GM13977 (cell line): ENCODE measurements at regions not wholly inside any gene's neighbourhood (a gene's known extent, or its start where the extent isn't known, plus 50 kb on each side); places are given as distances from the start of the nearest gene placed in this dataset.

ENCODE experiments used
- DNase-seq: peaks from one replicate; pipeline ENCODE4 v3.0.0; 2012; ENCODE audit warnings: low spot score
- in situ Hi-C: fragments of 300-500 bp; cut with MboI; formaldehyde crosslinking; loops from one replicate; pipeline ENCODE4 v1.12.0; 2022; ENCODE audit warnings: low sequenced_read_pairs, low pct_unique_long_range_greater_than_20kb, mixed read lengths, inconsistent platforms; ENCODE audit not compliant: unreplicated experiment
- TF ChIP-seq, protein P1 (sequence below): IDR thresholded peaks from 2 replicates; pipeline ENCODE4 v1.5.1; 2012; ENCODE audit warnings: mild to moderate bottlenecking, control low read depth; ENCODE audit not compliant: insufficient read depth; ENCODE audit errors: extremely low read depth, missing control alignments

DNA sequence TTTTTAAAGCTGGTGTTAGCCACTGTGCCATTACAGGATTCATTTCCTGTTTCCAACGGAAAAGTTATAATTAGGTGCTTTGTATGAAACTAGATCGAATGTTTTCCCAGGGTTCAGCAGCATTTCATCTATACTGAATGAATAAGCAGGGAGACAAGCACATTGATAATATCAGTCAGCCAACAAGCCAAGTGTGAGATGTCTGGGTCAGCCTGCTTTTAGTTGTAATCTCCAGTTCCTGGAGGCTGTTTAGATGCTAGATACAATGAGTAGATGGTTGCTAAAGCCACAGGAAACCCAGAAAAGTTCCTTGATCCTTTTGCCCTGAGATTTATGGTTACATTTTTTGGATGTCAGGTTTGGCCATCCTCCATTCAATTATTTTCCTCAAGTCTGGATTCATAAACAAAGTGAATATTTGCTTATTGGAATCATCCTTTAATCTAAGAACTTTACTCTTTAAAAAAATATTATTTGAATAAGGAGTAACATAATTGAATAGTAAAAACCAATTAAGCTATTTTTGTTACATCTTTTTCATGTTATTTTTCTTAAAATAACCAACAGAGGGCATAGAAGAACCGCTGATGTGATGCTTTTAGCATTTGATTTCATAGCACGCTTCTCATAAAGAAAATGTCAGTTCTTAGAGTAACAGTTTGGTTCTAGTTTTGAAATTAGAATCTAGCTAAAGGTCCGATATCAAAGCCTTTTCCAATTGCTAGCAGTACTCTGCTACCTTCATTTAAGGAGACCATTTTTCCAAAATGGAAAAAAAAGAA is 76.6 kb downstream of the HSPA13 start:
- TF ChIP-seq, protein P1, sequence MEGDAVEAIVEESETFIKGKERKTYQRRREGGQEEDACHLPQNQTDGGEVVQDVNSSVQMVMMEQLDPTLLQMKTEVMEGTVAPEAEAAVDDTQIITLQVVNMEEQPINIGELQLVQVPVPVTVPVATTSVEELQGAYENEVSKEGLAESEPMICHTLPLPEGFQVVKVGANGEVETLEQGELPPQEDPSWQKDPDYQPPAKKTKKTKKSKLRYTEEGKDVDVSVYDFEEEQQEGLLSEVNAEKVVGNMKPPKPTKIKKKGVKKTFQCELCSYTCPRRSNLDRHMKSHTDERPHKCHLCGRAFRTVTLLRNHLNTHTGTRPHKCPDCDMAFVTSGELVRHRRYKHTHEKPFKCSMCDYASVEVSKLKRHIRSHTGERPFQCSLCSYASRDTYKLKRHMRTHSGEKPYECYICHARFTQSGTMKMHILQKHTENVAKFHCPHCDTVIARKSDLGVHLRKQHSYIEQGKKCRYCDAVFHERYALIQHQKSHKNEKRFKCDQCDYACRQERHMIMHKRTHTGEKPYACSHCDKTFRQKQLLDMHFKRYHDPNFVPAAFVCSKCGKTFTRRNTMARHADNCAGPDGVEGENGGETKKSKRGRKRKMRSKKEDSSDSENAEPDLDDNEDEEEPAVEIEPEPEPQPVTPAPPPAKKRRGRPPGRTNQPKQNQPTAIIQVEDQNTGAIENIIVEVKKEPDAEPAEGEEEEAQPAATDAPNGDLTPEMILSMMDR, result peak; percentile 25
- no peak for DNase-seq
- in situ Hi-C loops, result no loop called here

DNA sequence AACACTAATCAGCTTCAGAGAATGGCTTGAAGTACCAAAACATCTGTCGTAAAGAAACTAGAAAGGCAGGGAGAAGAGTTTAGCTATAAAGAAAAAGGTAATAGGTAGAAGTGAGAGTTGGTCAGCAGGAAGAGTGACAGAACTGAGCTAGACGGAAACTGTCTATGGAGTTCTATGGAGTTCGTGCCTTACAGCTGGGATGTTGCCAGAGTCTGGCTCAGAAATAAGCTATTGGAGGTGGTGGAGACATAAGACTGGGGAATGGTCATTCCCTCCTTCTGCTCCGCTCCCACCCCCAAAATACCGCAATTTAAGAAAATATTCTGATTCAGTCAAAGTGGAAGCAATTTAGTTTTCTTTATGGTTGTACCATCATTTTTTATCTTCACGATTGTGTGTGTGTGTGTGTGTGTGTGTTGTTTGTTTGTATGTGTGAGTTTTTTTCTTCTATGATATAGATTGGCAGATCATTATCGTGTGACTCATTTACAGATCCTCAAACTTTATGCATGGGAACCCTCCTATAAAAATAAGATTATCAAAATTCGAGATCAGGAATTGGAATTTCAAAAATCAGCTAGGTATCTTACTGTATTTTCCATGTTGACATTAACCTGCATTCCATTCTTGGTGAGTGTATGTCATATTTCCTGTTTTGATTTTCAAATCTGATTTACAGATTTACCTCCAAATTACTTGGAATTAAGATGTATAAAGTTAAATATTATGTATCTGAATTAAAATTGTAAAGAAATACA is 79.0 kb downstream of the HSPA13 start:
- in situ Hi-C loops, result no loop called here
- TF ChIP-seq, protein P1, result no peak
- no peak for DNase-seq

DNA sequence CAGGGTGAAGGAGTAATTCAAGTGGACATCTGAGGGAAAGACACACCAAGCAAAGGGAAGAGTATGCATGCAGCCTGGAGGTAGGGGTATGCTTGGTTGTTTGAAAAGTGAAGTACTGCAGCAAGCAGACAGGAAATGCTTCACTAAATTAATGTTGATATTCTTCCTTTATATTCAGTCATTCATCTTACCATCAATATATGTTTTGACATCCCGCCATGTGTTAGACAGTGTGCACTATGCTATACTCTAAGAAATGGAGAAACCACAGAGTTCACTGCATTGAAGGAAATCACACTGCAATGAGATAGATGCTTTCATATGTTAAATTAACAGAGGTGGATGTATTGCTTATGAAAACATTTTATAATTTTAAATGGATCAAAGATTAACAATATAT is 82.9 kb downstream of the HSPA13 start:
- TF ChIP-seq, protein P1, result no peak
- in situ Hi-C loops, result no loop called here
- DNase-seq, result no peak

DNA sequence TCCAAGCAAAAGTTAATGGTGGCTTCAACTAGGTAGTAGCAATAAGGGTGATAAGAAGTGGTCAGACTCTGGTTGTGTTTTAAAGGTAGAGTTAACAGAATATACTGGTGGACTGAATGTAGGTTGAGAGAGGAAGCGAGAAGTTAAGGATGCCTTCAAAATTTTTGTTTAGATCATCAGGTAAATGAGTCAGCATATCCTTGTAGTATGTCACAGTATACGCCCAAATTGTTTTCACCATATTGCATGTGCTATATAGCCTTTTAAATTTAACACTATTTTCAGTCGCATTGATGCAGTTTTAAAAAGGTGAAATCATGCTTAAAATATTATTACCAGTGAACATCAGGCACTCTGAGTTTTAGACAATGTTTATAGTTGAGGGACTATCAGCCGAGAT is 74.6 kb downstream of the RBM11 start:
- TF ChIP-seq, protein P1, result no peak
- in situ Hi-C loops, result no loop called here
- no peak for DNase-seq

DNA sequence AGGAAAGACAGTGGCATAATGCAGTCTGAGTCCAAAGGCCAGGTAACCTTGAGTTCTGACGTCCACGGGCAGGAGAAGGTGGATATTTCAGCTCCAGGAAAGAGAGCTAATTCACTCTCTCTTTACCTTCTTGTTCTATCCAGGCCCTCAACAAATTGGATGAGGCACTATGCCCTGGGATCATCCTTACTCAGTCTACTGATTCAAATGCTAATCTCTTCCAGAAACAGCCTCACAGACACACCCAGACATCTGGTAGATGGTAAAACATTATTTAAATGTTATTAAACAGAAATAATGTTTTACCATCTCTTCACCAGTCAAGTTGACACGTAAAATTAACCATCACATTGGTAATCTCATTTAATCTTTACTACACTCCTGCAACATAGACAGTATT is 73.0 kb downstream of the RBM11 start:
- no peak for DNase-seq
- in situ Hi-C loops, result no loop called here
- TF ChIP-seq, protein P1, result no peak

DNA sequence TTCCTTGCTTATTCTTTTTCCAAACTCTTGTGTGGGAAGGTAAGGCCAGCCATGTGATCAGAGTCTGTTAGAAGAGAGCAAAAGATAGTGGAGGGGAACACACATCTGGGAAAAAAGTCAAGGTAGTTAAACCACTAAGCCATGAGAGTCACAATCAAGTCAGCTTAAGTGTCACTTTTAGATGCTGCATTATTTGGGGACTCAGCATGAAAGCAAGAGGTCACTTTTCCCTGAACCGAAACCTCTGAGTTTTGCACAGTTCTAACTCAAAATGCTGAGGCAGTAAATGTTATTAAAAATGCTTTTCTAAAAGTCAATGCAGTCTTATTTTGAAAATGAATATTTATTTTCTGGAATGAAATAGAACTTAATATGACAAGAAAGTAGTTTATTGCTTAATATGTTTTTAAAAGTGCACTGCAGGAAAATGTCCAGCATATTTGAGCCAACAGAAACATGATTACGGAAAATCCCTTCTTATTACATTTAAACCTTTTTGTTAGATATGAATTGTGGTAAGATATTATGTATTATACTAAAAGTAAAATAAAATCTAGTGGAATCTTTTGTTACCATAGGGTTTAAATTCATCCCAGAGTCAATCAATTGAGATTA is 69.3 kb downstream of the RBM11 start:
- in situ Hi-C loops, result no loop called here
- no peak for DNase-seq
- TF ChIP-seq, protein P1, result no peak
